HepG2 (cell line): ENCODE measurements at regions not wholly inside any gene's neighbourhood (a gene's known extent, or its start where the extent isn't known, plus 50 kb on each side); places are given as distances from the start of the nearest gene placed in this dataset.

Experiments used
- ATAC-seq: fragments of 200-7000 bp; cut with Tn5 transposase; 3 replicates; pipeline ENCODE4 v1.9.1; 2020; ENCODE audit warnings: mild to moderate bottlenecking, moderate library complexity
- BruUV-seq: library from RNA; stranded (reverse); fragments of 400-500 nt; replicated peaks from 2 replicates; lab custom pipeline; 2021; lab: Mats Ljungman, UMichigan
- CTCF ChIA-PET: fragments of 300-600 bp; formaldehyde crosslinking; extraction: SDS; loops from one replicate; lab custom pipeline; 2021; ENCODE audit warnings: low total read pairs, inconsistent platforms, low intra/inter-chr PET ratio; lab: Yijun Ruan, JAX
- POLR2A ChIA-PET: fragments of 350-600 bp; sonication (Branson Sonifier 250); formaldehyde crosslinking; loops from one replicate; lab custom pipeline; 2020; ENCODE audit warnings: antibody characterized with exemption, inconsistent platforms; lab: Yijun Ruan, JAX
- DNase-seq: peaks from one replicate; pipeline ENCODE4 v3.0.0-alpha.2; 2015; ENCODE audit warnings: low spot score
- FAIRE-seq: peaks from 3 replicates; lab custom pipeline; 2011; peaks lifted over from hg19 to GRCh38; lab: Jason Lieb, UNC
- H2AFZ ChIP-seq: one replicate; pipeline ENCODE4 v1.6.1; 2011; ENCODE audit warnings: low read length, inconsistent platforms
- H3K27ac ChIP-seq: fragments of 300-600 bp; 3 replicates; pipeline ENCODE4 v1.8.0; 2011; ENCODE audit warnings: mixed run types, mild to moderate bottlenecking, mixed read lengths, low read length, inconsistent platforms; ENCODE audit not compliant: insufficient read depth; ENCODE audit errors: extremely low read length
- H3K27me3 ChIP-seq, 2 experiments: fragments of 200-600 bp in 1 of 2; 2 replicates in 1 of 2; 3 replicates in 1 of 2; pipeline versions ENCODE4 v1.6.0 to v1.8.0; 2011; ENCODE audit warnings: low read length in 2 of 2, mild to moderate bottlenecking in 2 of 2, moderate library complexity in 2 of 2, inconsistent platforms in 1 of 2; ENCODE audit not compliant: insufficient read depth in 2 of 2, control insufficient read depth in 1 of 2
- H3K36me3 ChIP-seq, 2 experiments: fragments of 200-600 bp in 1 of 2; replicated peaks in 1 of 2; 2 replicates in 1 of 2; 3 replicates in 1 of 2; pipeline versions ENCODE4 v1.5.1 to v1.8.0; 2011; ENCODE audit warnings: low read length in 2 of 2, inconsistent platforms in 1 of 2; ENCODE audit not compliant: insufficient read depth in 2 of 2, control insufficient read depth in 1 of 2
- H3K4me1 ChIP-seq: 2 replicates; pipeline ENCODE4 v1.5.1; 2012; ENCODE audit warnings: low read length, inconsistent platforms; ENCODE audit not compliant: insufficient read depth
- H3K4me2 ChIP-seq: 2 replicates; pipeline ENCODE4 v1.6.0; 2011; ENCODE audit warnings: low read depth, low read length, inconsistent platforms
- H3K4me3 ChIP-seq, 3 experiments: fragments of 200-600 bp in 1 of 3; sonication (generic), shearing (Covaris generic) in 1 of 3; replicated peaks in 1 of 3; 2 replicates each; pipeline ENCODE4 v1.5.1; 2011 to 2016; ENCODE audit warnings: low read length in 3 of 3, inconsistent platforms in 2 of 3, low read depth in 2 of 3, mild to moderate bottlenecking in 2 of 3, control low read depth in 1 of 3, mixed read lengths in 1 of 3; ENCODE audit not compliant: insufficient read depth in 1 of 3
- H3K79me2 ChIP-seq: one replicate; pipeline ENCODE4 v1.6.1; 2011; ENCODE audit warnings: low read length, inconsistent platforms; ENCODE audit not compliant: insufficient read depth
- H3K9ac ChIP-seq: 2 replicates; pipeline ENCODE4 v1.6.0; 2011; ENCODE audit warnings: mild to moderate bottlenecking, low read depth, low read length, inconsistent platforms; ENCODE audit not compliant: insufficient read depth
- H3K9me3 ChIP-seq: 2 replicates; pipeline ENCODE4 v1.5.1; 2012; ENCODE audit warnings: mild to moderate bottlenecking, low read length
- H4K20me1 ChIP-seq: 2 replicates; pipeline ENCODE4 v1.6.0; 2011; ENCODE audit warnings: inconsistent platforms, mild to moderate bottlenecking, low read length, moderate library complexity; ENCODE audit not compliant: insufficient read depth
- ATF4 ChIP-seq, 2 experiments: fragments of 450-650 bp in 1 of 2; sonication (generic) in 1 of 2; formaldehyde crosslinking; IDR thresholded peaks; 2 replicates each; pipeline versions ENCODE4 v1.5.0 to v1.8.0; 2020 to 2022; ENCODE audit warnings: mild to moderate bottlenecking in 1 of 2, missing genetic modification reagents in 1 of 2
- ATRX ChIP-seq: sonication (generic); formaldehyde crosslinking; IDR thresholded peaks from 2 replicates; pipeline ENCODE4 v1.4.0; 2020; ENCODE audit warnings: missing genetic modification reagents, borderline replicate concordance
- CEBPB ChIP-seq: IDR thresholded peaks from 2 replicates; pipeline ENCODE4 v1.6.1; 2011; ENCODE audit warnings: low read depth, low read length, improper control_type of control experiment, borderline replicate concordance
- ELF1 ChIP-seq: sonication (generic); formaldehyde crosslinking; IDR thresholded peaks from 2 replicates; pipeline ENCODE4 v1.4.0; 2020; ENCODE audit warnings: missing genetic modification reagents
- MIER3 ChIP-seq: IDR thresholded peaks from 2 replicates; pipeline ENCODE4 v1.6.1; 2016; ENCODE audit warnings: missing compliant biosample characterization, borderline replicate concordance
- PLSCR1 ChIP-seq: sonication (generic); formaldehyde crosslinking; IDR thresholded peaks from 2 replicates; pipeline ENCODE4 v1.5.0; 2020; ENCODE audit warnings: missing genetic modification reagents, mild to moderate bottlenecking, borderline replicate concordance
- POLR2G ChIP-seq: fragments of 200-400 bp; formaldehyde crosslinking; IDR thresholded peaks from 2 replicates; pipeline ENCODE4 v1.6.1; 2018; ENCODE audit warnings: mild to moderate bottlenecking, low read depth, low read length, moderate library complexity
- SAP130 ChIP-seq: IDR thresholded peaks from 2 replicates; pipeline ENCODE4 v1.6.1; 2016; ENCODE audit warnings: low read depth
- SRSF1 ChIP-seq: fragments of 200-400 bp; formaldehyde crosslinking; optimal IDR thresholded peaks from 2 replicates; pipeline ENCODE3; 2017; ENCODE audit warnings: mild to moderate bottlenecking, low read depth, low read length, moderate library complexity
- TCF12 ChIP-seq, 2 experiments: fragments of 450-650 bp in 1 of 2; sonication (generic) in 1 of 2; formaldehyde crosslinking in 1 of 2; IDR thresholded peaks; 2 replicates each; pipeline versions ENCODE4 v1.6.1 to v1.8.0; 2017 to 2022; ENCODE audit warnings: antibody characterized with exemption in 1 of 2, mild to moderate bottlenecking in 1 of 2, missing genetic modification reagents in 1 of 2, moderate library complexity in 1 of 2
- ZNF44 ChIP-seq: sonication (generic); formaldehyde crosslinking; IDR thresholded peaks from 2 replicates; pipeline ENCODE4 v1.5.1; 2020; ENCODE audit warnings: mild to moderate bottlenecking, missing genetic modification reagents
- ZNF550 ChIP-seq: sonication (generic); formaldehyde crosslinking; IDR thresholded peaks from 2 replicates; pipeline ENCODE4 v1.4.0; 2020; ENCODE audit warnings: mild to moderate bottlenecking, missing genetic modification reagents, borderline replicate concordance
- ZNF724P ChIP-seq: sonication (generic); formaldehyde crosslinking; IDR thresholded peaks from 2 replicates; pipeline ENCODE4 v1.8.0; 2022; ENCODE audit warnings: missing genetic modification reagents, borderline replicate concordance
- ZNF746 ChIP-seq: sonication (generic); formaldehyde crosslinking; IDR thresholded peaks from 2 replicates; pipeline ENCODE4 v1.8.0; 2022; ENCODE audit warnings: mild to moderate bottlenecking, missing genetic modification reagents
- whole genome bisulfite sequencing: methylation state at CpG from one replicate; pipeline ENCODE4 v1.1.6; 2017; ENCODE audit warnings: low lambda C conversion rate; 5-methylcytosine and 5-hydroxymethylcytosine counted together
- in situ Hi-C: cut with HindIII; loops from 2 replicates; pipeline ENCODE4 v1.10.0; 2017; ENCODE audit warnings: low pct_unique_long_range_greater_than_20kb; ENCODE audit not compliant: extremely low pct_ligation_motif_present
- intact Hi-C: fragments of 100-400 bp; cut with micrococcal nuclease; formaldehyde crosslinking; loops from one replicate; pipeline ENCODE4 v1.10.0; 2022; ENCODE audit not compliant: unreplicated experiment

GRCh38 chr12:80040075-80040738, 59.1 kb upstream of the OTOGL start:
- ChIA-PET POLR2A (no interaction called here), CTCF (no interaction called here)
- Histone ChIP-seq H3K36me3 (no peaks in the 10 kb centered on the region), H3K27ac (no peak overlapping the region), H3K79me2 (no peaks in the 10 kb centered on the region), H4K20me1 (no peaks in the 10 kb centered on the region), H3K9me3 (no peaks in the 10 kb centered on the region), H3K27me3 (no peaks in the 10 kb centered on the region), H3K4me1 (no peaks in the 10 kb centered on the region), H3K4me2 (no peak overlapping the region), H3K9ac (no peak overlapping the region), H2AFZ (no peak overlapping the region), H3K4me3 (no peak overlapping the region)
- intact Hi-C loops: no loop called here
- no peak for FAIRE-seq
- 45% methylated on average over 8 of the region's 8 CpGs for WGBS
- in situ Hi-C loops: no loop called here
- TF ChIP-seq POLR2G (no peak), ATRX (CRISPR knock-in tag) (no peak)
- DNase-seq: no peak
- BruUV-seq: no TSS peak
- ATAC-seq: no peak

- POLR2A ChIA-PET: no interaction called here
- Histone ChIP-seq H2AFZ (no peak overlapping the region), H4K20me1 (no peaks in the 10 kb centered on the region), H3K36me3 (no peaks in the 10 kb centered on the region), H3K9ac (no peak overlapping the region), H3K9me3 (no peaks in the 10 kb centered on the region), H3K79me2 (no peaks in the 10 kb centered on the region), H3K27me3 (no peaks in the 10 kb centered on the region), H3K4me2 (no peak overlapping the region), H3K27ac (no peak overlapping the region), H3K4me3 (no peak overlapping the region), H3K4me1 (no peaks in the 10 kb centered on the region)
- in situ Hi-C loops: no loop called here
- no peak for TF ChIP-seq ATF4 (CRISPR knock-in tag; IDR thresholded peaks at IDR 0.05)
- TF ChIP-seq SRSF1: no peak
- no peak for TF ChIP-seq ZNF550 (CRISPR knock-in tag)
- TF ChIP-seq ZNF724P (CRISPR knock-in tag): no peak
- no peak for TF ChIP-seq PLSCR1 (CRISPR knock-in tag)
- TF ChIP-seq CEBPB: no peak
- TF ChIP-seq ZNF44 (CRISPR knock-in tag): no peak
- TF ChIP-seq SAP130 (CRISPR knock-in tag): no peak
- TF ChIP-seq MIER3 (CRISPR knock-in tag): no peak
- no peak for TF ChIP-seq TCF12 (IDR thresholded peaks at IDR 0.05)
- no peak for TF ChIP-seq TCF12 (CRISPR knock-in tag; IDR thresholded peaks at IDR 0.05)
- no peak for TF ChIP-seq ELF1
- no peak for TF ChIP-seq ZNF746 (CRISPR knock-in tag)
- no peak for FAIRE-seq
- CTCF ChIA-PET: no interaction called here
- no peak for ATAC-seq
- DNase-seq: no peak
- 0% methylated on average over 4 of the region's 4 CpGs for WGBS
- intact Hi-C loops: no loop called here
- BruUV-seq: no TSS peak
Observed at GRCh38 chr12:80038062-80038560, 61.2 kb upstream of the OTOGL start.
